Chondrocyte (in vitro differentiated cells): ENCODE measurements at regions not wholly inside any gene's neighbourhood (a gene's known extent, or its start where the extent isn't known, plus 50 kb on each side); places are given as distances from the start of the nearest gene placed in this dataset.

Experiments used
- DNase-seq: peaks from one replicate; pipeline ENCODE4 v3.0.0; 2021; ENCODE audit warnings: mixed read lengths, low spot score
- H3K27ac Mint-ChIP-seq: one replicate; pipeline ENCODE4 v1.8.0; 2021; ENCODE audit warnings: mild to moderate bottlenecking, moderate library complexity, mixed read lengths; ENCODE audit not compliant: unreplicated experiment
- H3K27me3 Mint-ChIP-seq: 2 replicates; pipeline ENCODE4 v1.8.0; 2021; ENCODE audit warnings: low read depth, mixed read lengths
- H3K36me3 Mint-ChIP-seq: 2 replicates; pipeline ENCODE4 v1.8.0; 2021; ENCODE audit warnings: low read depth, mixed read lengths
- H3K4me1 Mint-ChIP-seq: 2 replicates; pipeline ENCODE4 v1.8.0; 2021; ENCODE audit warnings: low read depth, mild to moderate bottlenecking, mixed read lengths
- H3K4me3 Mint-ChIP-seq: one replicate; pipeline ENCODE4 v1.8.0; 2021; ENCODE audit warnings: mild to moderate bottlenecking, moderate library complexity, mixed read lengths; ENCODE audit not compliant: unreplicated experiment
- H3K9me3 Mint-ChIP-seq: 2 replicates; pipeline ENCODE4 v1.8.0; 2021; ENCODE audit warnings: low read depth, mixed read lengths
- CTCF ChIP-seq: fragments of 200-600 bp; sonication (generic); IDR thresholded peaks from 2 replicates; pipeline ENCODE4 v1.5.0; 2021; ENCODE audit warnings: antibody characterized with exemption, mild to moderate bottlenecking, moderate library complexity

- no peak for TF ChIP-seq CTCF
- Mint-ChIP-seq H3K27ac (no peak overlapping the region), H3K4me1 (no peaks in the 10 kb centered on the region)
These were observed 353.7 kb upstream of the IRX2 start for GRCh38 chr5:3105172-3105571.

DNA sequence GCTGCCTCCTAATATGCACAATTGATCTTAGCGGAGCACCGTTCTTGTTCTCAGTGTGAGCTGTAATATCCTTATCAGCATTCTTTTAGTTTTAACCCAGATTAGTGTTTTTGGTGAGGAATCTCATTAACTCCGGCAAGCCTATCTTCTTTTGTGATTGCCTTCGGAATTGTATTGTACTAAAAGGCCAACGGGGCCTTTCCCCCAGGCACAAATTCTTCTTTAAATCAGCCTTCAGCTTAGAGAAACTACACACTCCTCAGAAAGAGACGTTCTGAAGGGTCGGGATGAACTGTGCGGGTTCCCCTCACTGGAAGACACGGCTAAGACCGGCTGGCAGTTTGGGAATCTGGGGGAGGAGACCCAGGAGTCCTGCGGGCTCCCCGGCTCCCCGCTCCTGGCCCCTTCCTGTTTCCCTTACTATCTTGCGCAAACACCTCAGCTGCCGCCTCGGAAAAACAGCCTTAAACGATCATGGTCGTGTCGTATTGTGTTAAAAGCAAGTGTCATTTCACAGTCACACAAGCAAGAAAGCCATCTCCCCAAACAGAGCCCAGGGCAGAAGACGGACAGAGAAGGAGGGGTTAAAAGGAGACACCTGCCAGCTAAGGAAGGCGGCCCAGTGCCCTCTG is 353.1 kb upstream of the IRX2 start:
- H3K27me3 Mint-ChIP-seq = peaks cover 22% of the 10 kb centered on the region
- H3K4me1 Mint-ChIP-seq = no peaks in the 10 kb centered on the region
- TF ChIP-seq CTCF = no peak
- no peak overlapping the region for H3K27ac Mint-ChIP-seq
- DNase-seq = no peak
- H3K36me3 Mint-ChIP-seq = no peaks in the 10 kb centered on the region
- H3K4me3 Mint-ChIP-seq = no peak overlapping the region
- peaks cover 7% of the 10 kb centered on the region for H3K9me3 Mint-ChIP-seq

More at GRCh38 chr5:3105172-3105571, 353.7 kb upstream of the IRX2 start:
- Mint-ChIP-seq H3K36me3 (no peaks in the 10 kb centered on the region), H3K27me3 (peaks cover 22% of the 10 kb centered on the region), H3K4me3 (no peak overlapping the region), H3K9me3 (peaks cover 7% of the 10 kb centered on the region)
- DNase-seq = no peak

- Mint-ChIP-seq H3K4me3 (no peak overlapping the region), H3K9me3 (no peaks in the 10 kb centered on the region), H3K27ac (no peak overlapping the region), H3K4me1 (no peaks in the 10 kb centered on the region), H3K27me3 (peaks cover 26% of the 10 kb centered on the region), H3K36me3 (no peaks in the 10 kb centered on the region)
- TF ChIP-seq CTCF = no peak
- no peak for DNase-seq
These were observed 351.9 kb upstream of the IRX2 start for GRCh38 chr5:3103262-3103811.

DNA sequence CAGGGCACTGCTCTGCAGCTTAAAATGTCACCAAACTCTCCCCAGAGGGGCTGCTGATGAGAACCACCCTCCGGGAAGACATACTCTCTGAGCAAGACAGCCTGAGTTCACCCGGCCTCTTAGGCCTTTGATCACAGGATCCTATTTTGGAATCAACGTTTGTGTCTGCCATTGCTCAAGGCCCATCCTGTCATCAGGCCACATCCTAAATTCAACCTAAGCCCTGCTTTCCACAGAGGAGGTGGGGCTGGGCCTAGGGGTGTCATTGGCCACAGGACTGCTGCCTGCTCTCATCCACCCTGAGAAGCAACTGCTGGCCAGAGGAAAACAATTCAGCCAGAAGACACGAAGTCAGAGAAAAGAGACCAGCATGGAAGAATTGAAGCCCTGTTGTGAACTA is 351.1 kb upstream of the IRX2 start:
- H3K4me3 Mint-ChIP-seq = no peak overlapping the region
- H3K27ac Mint-ChIP-seq = no peak overlapping the region
- no peaks in the 10 kb centered on the region for H3K4me1 Mint-ChIP-seq
- peaks cover 2% of the 10 kb centered on the region for H3K9me3 Mint-ChIP-seq
- no peak for TF ChIP-seq CTCF
- peaks cover 26% of the 10 kb centered on the region for H3K27me3 Mint-ChIP-seq
- no peaks in the 10 kb centered on the region for H3K36me3 Mint-ChIP-seq
- DNase-seq = no peak

DNA sequence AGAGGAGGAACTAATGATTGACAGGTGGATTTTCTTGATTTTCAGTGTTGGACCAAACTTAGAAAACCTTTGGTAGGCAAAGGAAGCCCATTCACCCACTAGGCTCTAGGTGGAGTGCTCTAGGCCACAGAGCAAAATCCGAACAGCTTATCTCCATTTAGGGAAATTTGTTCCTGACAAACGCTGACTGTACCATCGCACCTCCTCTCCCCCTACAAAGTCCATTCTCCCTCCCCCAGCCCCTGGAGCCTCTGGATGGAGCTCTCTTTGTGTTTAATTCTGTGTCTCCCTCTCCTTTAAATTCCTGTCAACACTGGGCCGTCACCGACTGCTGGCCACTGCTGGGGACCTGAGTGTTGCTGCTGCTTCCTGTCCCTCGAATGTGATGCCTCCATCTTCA is 350.1 kb upstream of the IRX2 start:
- Mint-ChIP-seq H3K36me3 (no peaks in the 10 kb centered on the region), H3K9me3 (peaks cover 7% of the 10 kb centered on the region), H3K4me3 (no peak overlapping the region), H3K27me3 (peaks cover 22% of the 10 kb centered on the region), H3K4me1 (no peaks in the 10 kb centered on the region), H3K27ac (no peak overlapping the region)
- no peak for DNase-seq
- TF ChIP-seq CTCF = no peak
